ENCODE measurements at regions not wholly inside any gene's neighbourhood (a gene's known extent, or its start where the extent isn't known, plus 50 kb on each side); places are given as distances from the start of the nearest gene placed in this dataset.
"Not testable (repeated sequence)": the region's sequence is repeated elsewhere in the genome, so short reads cannot be mapped to it uniquely, and the experiment has no call there.

GRCh38 chr5:57665146-57665936 is 182.7 kb upstream of the ACTBL2 start:
- DNase-seq (ENCODE audit: low spot score) = no peak
- in situ Hi-C loops (cut with HindIII; ENCODE audit: low sequenced_read_pairs) = no loop called here

- DNase-seq (ENCODE audit: low spot score) = no peak
- in situ Hi-C loops (cut with HindIII; ENCODE audit: low sequenced_read_pairs) = no loop called here
Measured at GRCh38 chr5:57664700-57665099, 182.1 kb upstream of the ACTBL2 start.

GRCh38 chr5:57663466-57663865 is 180.9 kb upstream of the ACTBL2 start:
- DNase-seq (ENCODE audit: low spot score) = no peak
- in situ Hi-C loops (cut with HindIII; ENCODE audit: low sequenced_read_pairs) = no loop called here

GRCh38 chr5:57662991-57663390 is 180.4 kb upstream of the ACTBL2 start:
- in situ Hi-C loops (cut with HindIII; ENCODE audit: low sequenced_read_pairs) = no loop called here

GRCh38 chr5:57659886-57660285 is 177.3 kb upstream of the ACTBL2 start:
- in situ Hi-C loops (cut with HindIII; ENCODE audit: low sequenced_read_pairs) = no loop called here

More at GRCh38 chr5:57662991-57663390, 180.4 kb upstream of the ACTBL2 start:
- DNase-seq (ENCODE audit: low spot score) = no peak

GRCh38 chr5:57658018-57658417 is 175.4 kb upstream of the ACTBL2 start:
- in situ Hi-C loops (cut with HindIII; ENCODE audit: low sequenced_read_pairs) = no loop called here
- no peak for DNase-seq (ENCODE audit: low spot score)

More at GRCh38 chr5:57659886-57660285, 177.3 kb upstream of the ACTBL2 start:
- no peak for DNase-seq (ENCODE audit: low spot score)

- in situ Hi-C loops (cut with HindIII; ENCODE audit: low sequenced_read_pairs) = no loop called here
- DNase-seq (ENCODE audit: low spot score) = no peak
Measured at GRCh38 chr5:57655228-57655627, 172.6 kb upstream of the ACTBL2 start.

GRCh38 chr5:57653636-57654290 is 171.2 kb upstream of the ACTBL2 start:
- in situ Hi-C loops (cut with HindIII; ENCODE audit: low sequenced_read_pairs) = no loop called here
- DNase-seq (ENCODE audit: low spot score) = peak; percentile 9

- no peak for DNase-seq (ENCODE audit: low spot score)
- in situ Hi-C loops (cut with HindIII; ENCODE audit: low sequenced_read_pairs) = no loop called here
Measured at GRCh38 chr5:57651127-57651526, 168.5 kb upstream of the ACTBL2 start.

- in situ Hi-C loops (cut with HindIII; ENCODE audit: low sequenced_read_pairs) = no loop called here
- DNase-seq (ENCODE audit: low spot score) = no peak
Measured at GRCh38 chr5:57650360-57651069, 167.9 kb upstream of the ACTBL2 start.

- no peak for DNase-seq (ENCODE audit: low spot score)
- in situ Hi-C loops (cut with HindIII; ENCODE audit: low sequenced_read_pairs) = no loop called here
Measured at GRCh38 chr5:57642698-57643097, 160.1 kb upstream of the ACTBL2 start.

- in situ Hi-C loops (cut with HindIII; ENCODE audit: low sequenced_read_pairs) = no loop called here
- no peak for DNase-seq (ENCODE audit: low spot score)
Measured at GRCh38 chr5:57642066-57642465, 159.5 kb upstream of the ACTBL2 start.

GRCh38 chr5:57635146-57635777 is 152.7 kb upstream of the ACTBL2 start:
- DNase-seq (ENCODE audit: low spot score) = no peak
- in situ Hi-C loops (cut with HindIII; ENCODE audit: low sequenced_read_pairs) = no loop called here

- in situ Hi-C loops (cut with HindIII; ENCODE audit: low sequenced_read_pairs) = no loop called here
Measured at GRCh38 chr5:57632937-57633336, 150.3 kb upstream of the ACTBL2 start.

GRCh38 chr5:57631139-57631538 is 148.5 kb upstream of the ACTBL2 start:
- DNase-seq (ENCODE audit: low spot score); in situ Hi-C loops (cut with HindIII; ENCODE audit: low sequenced_read_pairs): not testable (repeated sequence)

More at GRCh38 chr5:57632937-57633336, 150.3 kb upstream of the ACTBL2 start:
- DNase-seq (ENCODE audit: low spot score) = no peak

GRCh38 chr5:57627661-57628060 is 145.1 kb upstream of the ACTBL2 start:
- DNase-seq (ENCODE audit: low spot score) = no peak
- in situ Hi-C loops (cut with HindIII; ENCODE audit: low sequenced_read_pairs) = no loop called here

GRCh38 chr5:57626703-57627102 is 144.1 kb upstream of the ACTBL2 start:
- DNase-seq (ENCODE audit: low spot score) = no peak
- in situ Hi-C loops (cut with HindIII; ENCODE audit: low sequenced_read_pairs) = no loop called here

GRCh38 chr5:57621624-57622023 is 139.0 kb upstream of the ACTBL2 start:
- in situ Hi-C loops (cut with HindIII; ENCODE audit: low sequenced_read_pairs) = no loop called here
- DNase-seq (ENCODE audit: low spot score) = no peak

GRCh38 chr5:57618767-57619381 is 136.3 kb upstream of the ACTBL2 start:
- DNase-seq (ENCODE audit: low spot score) = no peak
- in situ Hi-C loops (cut with HindIII; ENCODE audit: low sequenced_read_pairs) = no loop called here
